T-helper 1 cell (primary cell): ENCODE measurements at regions not wholly inside any gene's neighbourhood (a gene's known extent, or its start where the extent isn't known, plus 50 kb on each side); places are given as distances from the start of the nearest gene placed in this dataset.
"Not testable (repeated sequence)": the region's sequence is repeated elsewhere in the genome, so short reads cannot be mapped to it uniquely, and the experiment has no call there.

Source experiments
- DNase-seq, 5 donors: peaks; one replicate each; pipeline ENCODE4 v3.0.0-alpha.2; 2012 to 2020

- DNase-seq = no peak
These were observed 1013.9 kb upstream of the GYPC start for GRCh38 chr2:125642032-125642431.

- DNase-seq = no peak
These were observed 1012.8 kb upstream of the GYPC start for GRCh38 chr2:125643128-125643527.

DNA sequence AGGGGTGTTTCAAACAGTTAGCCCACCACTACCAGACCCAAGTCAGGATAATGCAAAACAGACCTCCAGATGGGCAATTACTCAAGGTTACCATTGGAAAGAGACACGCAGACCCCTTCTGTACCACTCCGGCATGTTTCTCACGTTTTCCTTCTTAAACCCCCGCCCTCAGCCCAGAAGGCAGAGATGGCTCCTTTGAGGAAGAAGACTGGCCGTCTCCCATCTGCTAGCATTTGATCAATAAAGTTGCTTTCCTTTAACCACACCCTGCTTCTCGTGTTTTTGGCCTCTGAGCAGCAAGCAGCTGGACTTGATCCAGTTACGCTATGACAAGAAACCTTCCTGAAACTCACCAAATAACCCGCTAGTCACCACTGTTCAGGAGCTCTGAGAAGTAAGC lies 1012.4 kb upstream of the GYPC start:
- DNase-seq = no peak

- no peak for DNase-seq
These were observed 1011.7 kb upstream of the GYPC start for GRCh38 chr2:125644257-125644656.

GRCh38 chr2:125652280-125652679 lies 1003.7 kb upstream of the GYPC start:
- no peak for DNase-seq

- no peak for DNase-seq
These were observed 1001.7 kb upstream of the GYPC start for GRCh38 chr2:125654226-125654625.

GRCh38 chr2:125656190-125656589 lies 999.8 kb upstream of the GYPC start:
- no peak for DNase-seq

DNA sequence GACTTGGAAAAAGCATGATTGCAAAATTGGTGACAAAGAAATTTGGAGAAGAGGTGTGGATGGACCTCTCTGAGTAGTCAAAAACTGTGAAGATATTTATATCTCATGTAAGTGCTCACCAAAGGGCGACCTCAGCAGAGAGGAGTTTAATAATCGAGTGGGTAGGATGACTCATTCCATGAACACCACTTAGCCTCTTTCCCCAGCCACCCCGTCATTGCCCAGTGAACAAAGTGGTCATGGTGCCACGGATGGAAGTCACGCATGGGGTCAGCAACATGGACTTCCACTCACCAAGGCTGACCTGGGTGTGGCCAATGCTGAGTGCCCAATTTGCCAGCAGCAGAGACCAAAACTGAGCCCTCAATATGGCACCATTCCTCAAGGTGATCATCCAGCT lies 997.4 kb upstream of the GYPC start:
- DNase-seq = no peak

DNA sequence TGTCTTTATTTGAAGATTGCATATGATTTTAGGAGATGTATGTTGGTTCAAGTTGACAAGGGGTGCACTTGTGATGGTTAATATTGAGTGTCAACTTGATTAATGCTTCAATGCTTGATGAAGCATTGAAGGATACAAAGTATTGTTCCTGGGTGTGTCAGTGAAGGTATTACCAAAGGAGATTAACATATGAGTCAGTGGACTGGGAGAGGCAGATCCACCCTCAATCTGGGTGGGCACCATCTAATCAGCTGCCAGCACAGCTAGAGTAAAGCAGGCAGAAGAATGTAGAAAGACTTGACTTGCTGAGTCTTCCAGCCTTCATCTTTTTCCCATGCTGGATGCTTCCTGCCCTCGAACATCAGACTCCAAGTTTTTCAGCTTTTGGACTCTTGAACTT lies 995.6 kb upstream of the GYPC start:
- not testable (repeated sequence) for DNase-seq

GRCh38 chr2:125667630-125668029 lies 988.3 kb upstream of the GYPC start:
- DNase-seq = no peak

- no peak for DNase-seq
These were observed 976.1 kb upstream of the GYPC start for GRCh38 chr2:125679903-125680302.

DNA sequence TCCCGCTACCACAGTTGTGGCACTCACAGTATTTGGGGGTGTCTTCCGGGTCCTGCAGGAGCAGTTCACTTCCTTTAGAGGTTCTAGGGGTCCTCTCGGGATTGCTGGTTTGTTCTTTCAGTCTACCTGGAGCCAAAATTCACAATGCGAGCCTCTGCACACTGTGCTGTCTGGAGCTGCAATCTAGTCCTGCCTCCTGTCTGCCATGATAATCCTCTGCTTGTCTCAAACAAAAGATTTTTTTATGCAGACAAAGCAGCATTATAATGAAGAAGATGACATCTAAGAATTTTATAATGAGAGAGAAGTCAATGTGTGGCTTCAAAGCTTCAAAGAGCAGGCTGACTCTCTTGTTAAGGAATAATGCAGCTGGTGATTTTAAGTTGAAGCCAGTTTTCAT lies 975.1 kb upstream of the GYPC start:
- DNase-seq = no peak

DNA sequence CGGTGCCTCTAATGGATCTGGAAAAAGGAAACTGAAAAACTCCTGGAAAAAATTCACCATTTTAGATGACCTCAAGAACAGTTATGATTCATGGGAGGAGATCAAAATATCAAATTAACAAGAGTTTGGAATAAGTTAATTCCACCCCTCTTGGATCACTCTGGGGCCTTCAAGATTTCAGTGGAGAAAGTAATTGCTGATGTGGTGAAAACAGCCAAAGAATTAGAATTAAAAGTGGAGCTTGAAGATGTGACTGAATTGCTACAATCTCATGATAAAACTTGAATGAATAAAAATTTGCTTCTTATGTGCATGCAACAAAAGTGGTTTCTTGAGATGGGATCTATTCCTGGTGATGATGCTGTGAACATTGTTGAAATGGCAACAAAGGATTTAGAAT lies 974.4 kb upstream of the GYPC start:
- DNase-seq = no peak

DNA sequence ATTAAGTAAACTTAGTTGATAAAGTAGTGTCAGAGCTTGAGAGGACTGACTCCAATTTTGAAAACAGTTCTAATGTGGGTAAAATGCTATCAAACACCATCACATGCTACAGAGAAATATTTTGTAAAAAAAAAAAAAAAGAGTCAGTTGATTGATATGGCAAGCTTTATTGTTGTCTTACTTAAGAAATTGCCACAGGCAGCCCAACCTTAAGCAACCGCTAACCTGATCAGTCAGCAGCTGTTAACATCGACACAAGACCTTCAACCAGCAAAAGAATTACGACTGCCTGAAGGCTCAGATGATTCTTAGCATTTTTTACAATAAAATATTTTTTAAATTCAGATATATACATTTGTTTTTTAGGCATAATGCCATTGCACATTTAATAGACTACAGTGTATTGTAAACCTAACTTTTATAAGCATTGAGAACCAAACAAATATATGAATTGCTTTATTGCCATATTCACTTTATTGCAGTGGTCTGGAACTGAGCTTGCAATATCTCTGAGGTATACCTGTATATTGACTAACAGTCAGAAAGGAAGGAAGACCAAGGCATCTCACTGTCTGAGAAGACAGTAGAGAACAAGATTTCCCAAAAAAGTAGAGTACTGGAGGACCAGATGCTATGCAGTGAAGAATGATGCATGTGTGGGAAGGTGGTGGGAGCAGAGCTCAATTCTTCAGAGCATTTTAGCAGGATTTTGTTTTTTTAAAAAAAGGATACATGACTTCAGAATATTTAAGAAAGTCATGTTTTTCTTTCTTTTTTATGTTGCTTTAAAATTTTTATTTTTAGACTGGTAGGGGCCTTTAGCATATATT lies 973.8 kb upstream of the GYPC start:
- DNase-seq = no peak

GRCh38 chr2:125684256-125684655 lies 971.7 kb upstream of the GYPC start:
- no peak for DNase-seq

- no peak for DNase-seq
These were observed 971.0 kb upstream of the GYPC start for GRCh38 chr2:125684932-125685331.

DNA sequence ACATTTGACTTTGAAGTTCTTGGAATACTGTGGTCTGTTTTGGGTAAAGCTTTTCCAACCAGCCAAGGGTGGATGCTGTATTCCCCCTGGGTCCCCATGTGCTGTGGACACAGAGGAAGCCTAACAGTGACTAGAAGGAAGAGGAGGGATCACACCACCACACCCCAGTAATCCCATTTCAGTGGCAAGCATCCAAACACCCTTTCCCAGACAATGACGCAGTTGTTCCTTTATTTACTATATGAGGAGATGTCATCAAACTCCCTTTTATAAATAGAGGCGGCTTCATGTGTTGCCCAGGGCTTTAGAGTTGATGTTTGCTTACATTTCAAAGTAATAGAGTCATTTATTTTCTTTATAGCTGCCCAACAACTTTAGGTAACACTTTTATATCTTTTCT lies 959.4 kb upstream of the GYPC start:
- no peak for DNase-seq

- DNase-seq = no peak
These were observed 957.7 kb upstream of the GYPC start for GRCh38 chr2:125698280-125698679.

- no peak for DNase-seq
These were observed 954.9 kb upstream of the GYPC start for GRCh38 chr2:125701070-125701469.

DNA sequence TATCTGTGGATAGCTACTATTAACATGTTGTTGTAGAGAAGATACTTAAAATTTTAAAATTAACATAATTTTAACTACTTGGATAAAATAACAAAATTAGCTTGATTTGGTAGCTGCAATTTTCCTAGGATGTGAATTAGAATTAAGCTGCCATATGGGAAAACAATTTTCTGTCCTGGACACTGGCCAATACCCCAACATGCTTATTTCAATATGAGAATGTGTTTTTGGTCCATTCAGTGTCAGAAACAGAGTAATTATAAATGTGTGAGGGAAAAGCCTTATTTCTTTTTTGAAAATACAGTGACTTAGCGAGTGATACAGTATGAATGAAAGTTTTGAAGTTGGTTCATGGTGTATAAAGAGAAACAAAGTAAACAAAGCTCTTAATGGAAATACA lies 948.3 kb upstream of the GYPC start:
- DNase-seq = no peak

GRCh38 chr2:125710561-125710960 lies 945.4 kb upstream of the GYPC start:
- no peak for DNase-seq

DNA sequence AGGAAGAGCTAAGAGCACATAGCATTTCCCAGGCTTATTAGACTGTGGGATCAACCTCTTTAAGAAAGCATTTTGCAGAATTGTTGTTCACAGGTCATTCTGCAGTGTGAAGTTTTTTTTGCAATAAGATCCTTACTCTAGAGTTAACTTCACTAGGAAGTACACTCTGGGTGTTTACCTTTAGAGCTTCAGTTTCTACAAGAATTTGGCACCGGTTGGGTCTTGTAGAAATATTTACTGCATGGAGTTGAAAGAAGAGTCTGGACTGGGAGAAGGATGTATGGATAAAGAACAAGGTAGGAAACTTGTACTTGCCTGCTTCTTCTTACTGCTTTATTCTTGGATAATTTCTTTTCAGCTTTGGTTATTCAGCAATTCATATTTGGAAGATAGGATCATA lies 944.9 kb upstream of the GYPC start:
- DNase-seq = no peak

- no peak for DNase-seq
These were observed 942.4 kb upstream of the GYPC start for GRCh38 chr2:125713533-125713932.

DNA sequence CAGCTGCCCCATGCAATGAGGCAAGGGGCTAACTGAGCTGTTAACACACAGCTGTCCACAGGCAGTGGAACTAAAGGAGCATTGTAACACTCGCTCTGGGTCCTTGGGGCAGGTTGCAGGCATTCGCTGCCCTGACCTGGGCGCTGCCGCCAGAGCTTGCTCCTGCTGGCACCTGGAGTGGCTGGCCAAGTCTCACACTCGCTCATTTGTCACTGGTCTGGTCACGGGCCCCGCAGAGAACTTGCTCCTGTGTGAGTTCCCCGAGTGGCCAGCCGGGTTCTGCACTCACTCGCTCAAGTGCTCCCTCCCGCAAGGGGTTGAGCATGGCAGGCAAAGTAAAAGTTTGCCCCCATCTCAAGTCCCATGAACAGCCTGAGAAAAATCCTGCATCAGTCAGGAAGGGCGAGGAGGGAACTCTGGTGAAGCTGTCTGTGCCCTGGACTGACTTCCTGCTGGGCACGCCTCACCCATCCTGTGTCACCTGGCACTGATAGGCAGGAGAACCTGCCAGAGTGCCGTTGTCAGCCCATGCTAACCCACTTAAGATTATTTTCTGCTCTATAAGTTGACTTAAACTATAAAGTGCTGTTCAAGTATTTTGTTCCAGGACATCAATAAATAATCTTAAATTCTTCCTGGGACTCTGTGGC lies 934.8 kb upstream of the GYPC start:
- no peak for DNase-seq

GRCh38 chr2:125730921-125731320 lies 925.0 kb upstream of the GYPC start:
- DNase-seq = no peak
